HPDE6-E6E7 (cell line): ENCODE measurements at regions not wholly inside any gene's neighbourhood (a gene's known extent, or its start where the extent isn't known, plus 50 kb on each side); places are given as distances from the start of the nearest gene placed in this dataset.

Experiments used
- DNase-seq: peaks from one replicate; pipeline ENCODE4 v3.0.0; 2011; ENCODE audit warnings: missing footprints; ENCODE audit errors: extremely low spot score

GRCh38 chr6:169837529-169838250 is 86.3 kb downstream of the ERMARD start:
- no peak for DNase-seq

DNA sequence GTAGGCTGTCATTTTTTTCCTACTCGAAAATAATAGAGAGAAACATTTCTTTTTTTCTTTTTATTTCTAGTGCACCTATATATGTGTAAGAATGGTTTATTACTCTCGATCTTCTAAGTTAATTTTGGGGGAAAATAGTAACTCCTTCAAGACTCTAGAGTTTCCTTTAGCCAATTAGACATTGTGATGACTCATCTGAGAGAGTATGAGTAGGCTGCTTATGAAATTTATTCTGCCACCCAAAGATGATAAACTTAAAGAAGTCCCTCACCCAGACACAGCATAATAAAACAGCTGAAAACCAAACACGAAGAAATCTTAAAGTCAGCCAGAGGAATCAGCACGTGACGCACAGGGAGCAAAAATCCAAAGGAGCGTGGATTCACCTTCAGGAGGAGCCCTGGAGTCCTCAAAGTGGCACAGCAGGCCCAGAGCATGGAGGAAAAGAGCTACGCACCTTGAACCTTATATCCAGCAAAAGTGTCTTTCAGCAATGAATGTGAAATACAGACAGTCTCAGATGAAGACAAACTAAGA is 81.9 kb downstream of the ERMARD start:
- no peak for DNase-seq

- no peak for DNase-seq
Observed at GRCh38 chr6:169832247-169832948, 81.0 kb downstream of the ERMARD start.

- DNase-seq = peak; percentile 54
Observed at GRCh38 chr6:169831450-169832246, 80.2 kb downstream of the ERMARD start.
